Endothelial cell of umbilical vein (primary cell): ENCODE measurements at regions not wholly inside any gene's neighbourhood (a gene's known extent, or its start where the extent isn't known, plus 50 kb on each side); places are given as distances from the start of the nearest gene placed in this dataset.

Source experiments
- BruUV-seq: library from RNA; stranded (reverse); fragments of 400-500 nt; replicated peaks from 2 replicates; lab custom pipeline; 2021; lab: Mats Ljungman, UMichigan
- CTCF ChIA-PET: fragments of 300-600, 350-600 bp; sonication (Branson Sonifier 250); formaldehyde crosslinking; loops from one replicate; lab custom pipeline; 2021; ENCODE audit warnings: antibody characterized with exemption, inconsistent platforms; lab: Charles Lee
- POLR2A ChIA-PET: fragments of 300-600, 350-600 bp; sonication (Branson Sonifier 250); formaldehyde crosslinking; loops from one replicate; lab custom pipeline; 2021; ENCODE audit warnings: antibody characterized with exemption, inconsistent platforms; lab: Charles Lee
- DNase-seq: peaks from one replicate; pipeline ENCODE4 v3.0.0-alpha.2; 2011; ENCODE audit warnings: low read depth, low spot score
- FAIRE-seq: peaks from 2 replicates; lab custom pipeline; 2011; peaks lifted over from hg19 to GRCh38; lab: Jason Lieb, UNC
- H2AFZ ChIP-seq: 2 replicates; pipeline ENCODE4 v1.6.0; 2012; ENCODE audit warnings: low read depth, low read length, control low read depth, inconsistent platforms
- H3K27ac ChIP-seq: 2 replicates; pipeline ENCODE4 v1.5.1; 2011; ENCODE audit warnings: low read depth, mild to moderate bottlenecking, control low read depth, low read length, moderate library complexity; ENCODE audit not compliant: insufficient read depth
- H3K27me3 ChIP-seq, 2 experiments: 2 replicates each; pipeline versions ENCODE4 v1.6.0 to v1.6.1; 2011; ENCODE audit warnings: low read length in 2 of 2, mixed read lengths in 1 of 2; ENCODE audit not compliant: control insufficient read depth in 2 of 2, insufficient read depth in 2 of 2
- H3K36me3 ChIP-seq, 2 experiments: 2 replicates in 1 of 2; 3 replicates in 1 of 2; pipeline ENCODE4 v1.5.1; 2011; ENCODE audit warnings: low read length in 2 of 2, mild to moderate bottlenecking in 1 of 2, moderate library complexity in 1 of 2; ENCODE audit not compliant: control insufficient read depth in 2 of 2, insufficient read depth in 2 of 2; ENCODE audit errors: extremely low read depth in 1 of 2
- H3K4me1 ChIP-seq: 3 replicates; pipeline ENCODE4 v1.5.1; 2011; ENCODE audit warnings: mild to moderate bottlenecking, low read length; ENCODE audit not compliant: control insufficient read depth, insufficient read depth; ENCODE audit errors: extremely low read depth
- H3K4me2 ChIP-seq: 2 replicates; pipeline ENCODE4 v1.6.1; 2011; ENCODE audit warnings: low read length, control low read depth, mixed read lengths; ENCODE audit not compliant: insufficient read depth
- H3K4me3 ChIP-seq, 3 experiments: fragments of 200-600 bp in 1 of 3; sonication (generic), shearing (Covaris generic) in 1 of 3; replicated peaks in 1 of 3; 2 replicates each; pipeline ENCODE4 v1.5.1; 2011 to 2016; ENCODE audit warnings: control low read depth in 3 of 3, low read length in 3 of 3, mild to moderate bottlenecking in 2 of 3, inconsistent platforms in 1 of 3, low read depth in 1 of 3, moderate library complexity in 1 of 3; ENCODE audit not compliant: insufficient read depth in 1 of 3
- H3K79me2 ChIP-seq: 2 replicates; pipeline ENCODE4 v1.6.0; 2012; ENCODE audit warnings: low read length, inconsistent platforms; ENCODE audit not compliant: control insufficient read depth, insufficient read depth
- H3K9ac ChIP-seq: replicated peaks from 2 replicates; pipeline ENCODE3; 2011; ENCODE audit warnings: low read length, control low read depth; ENCODE audit not compliant: insufficient read depth; ENCODE audit errors: extremely low read depth
- H3K9me1 ChIP-seq: replicated peaks from 3 replicates; pipeline ENCODE4 v1.6.0; 2011; ENCODE audit warnings: mild to moderate bottlenecking, low read length; ENCODE audit not compliant: control insufficient read depth, insufficient read depth; ENCODE audit errors: extremely low read depth
- H3K9me3 ChIP-seq: replicated peaks from 2 replicates; pipeline ENCODE4 v1.5.1; 2012; ENCODE audit warnings: low read length, inconsistent platforms; ENCODE audit not compliant: control insufficient read depth, insufficient read depth
- H4K20me1 ChIP-seq: replicated peaks from 2 replicates; pipeline ENCODE3; 2011; ENCODE audit warnings: mild to moderate bottlenecking, low read length; ENCODE audit not compliant: control insufficient read depth, insufficient read depth; ENCODE audit errors: extremely low read depth
- CTCF ChIP-seq, 2 donors: IDR thresholded peaks; 1 replicate in 1 of 2; 2 replicates in 1 of 2; pipeline ENCODE4 v1.5.1; 2011; ENCODE audit warnings: low read length in 2 of 2, mild to moderate bottlenecking in 2 of 2, moderate library complexity in 2 of 2, control low read depth in 1 of 2, inconsistent platforms in 1 of 2, low read depth in 1 of 2; ENCODE audit not compliant: insufficient read depth in 1 of 2; ENCODE audit errors: extremely low read depth in 1 of 2
- EZH2 ChIP-seq: IDR thresholded peaks from 2 replicates; pipeline ENCODE4 v1.6.1; 2012; ENCODE audit warnings: borderline replicate concordance, low read depth, mild to moderate bottlenecking, moderate library complexity, low read length, inconsistent platforms; ENCODE audit not compliant: severe bottlenecking
- FOS ChIP-seq: IDR thresholded peaks from 2 replicates; pipeline ENCODE4 v1.6.1; 2011; ENCODE audit warnings: mild to moderate bottlenecking, low read length, moderate library complexity, borderline replicate concordance; ENCODE audit not compliant: insufficient read depth
- GATA2 ChIP-seq: IDR thresholded peaks from 2 replicates; pipeline ENCODE4 v1.7.0; 2011; ENCODE audit warnings: low read depth, mild to moderate bottlenecking, moderate library complexity, mixed read lengths, low read length; ENCODE audit not compliant: insufficient read length, insufficient read depth
- MAX ChIP-seq: IDR thresholded peaks from 2 replicates; pipeline ENCODE4 v1.6.1; 2011; ENCODE audit not compliant: insufficient read depth, insufficient read length
- MYC ChIP-seq: IDR thresholded peaks from one replicate; pipeline ENCODE4 v1.6.1; 2011; ENCODE audit warnings: mild to moderate bottlenecking, low read depth, low read length
- POLR2A ChIP-seq: IDR thresholded peaks from 2 replicates; pipeline ENCODE4 v1.6.1; 2012; ENCODE audit warnings: low read depth, mild to moderate bottlenecking, control low read depth, low read length
- POLR2AphosphoS5 ChIP-seq: IDR thresholded peaks from 2 replicates; pipeline ENCODE4 v1.6.1; 2012; ENCODE audit warnings: low read depth, mild to moderate bottlenecking, control low read depth, low read length, moderate library complexity; ENCODE audit not compliant: insufficient read depth
- dilution Hi-C: fragments of 300-500 bp; cut with MboI; formaldehyde crosslinking; loops from one replicate; pipeline ENCODE4 v1.15.0; 2019; ENCODE audit warnings: low sequenced_read_pairs; ENCODE audit not compliant: extremely low pct_ligation_motif_present
- intact Hi-C: fragments of 100-400 bp; cut with micrococcal nuclease; formaldehyde crosslinking; loops from one replicate; pipeline ENCODE4 v1.10.0; 2022

GRCh38 chr13:59172076-59172475, 991.7 kb downstream of the DIAPH3 start:
- POLR2A ChIA-PET: no interaction called here
- Histone ChIP-seq H3K27ac (no peak overlapping the region), H3K9me1 (no peaks in the 10 kb centered on the region), H3K4me1 (no peaks in the 10 kb centered on the region), H2AFZ (no peak overlapping the region), H3K36me3 (no peaks in the 10 kb centered on the region), H3K4me2 (no peak overlapping the region), H3K4me3 (no peak overlapping the region), H3K9ac (no peak overlapping the region), H3K79me2 (no peaks in the 10 kb centered on the region), H4K20me1 (no peaks in the 10 kb centered on the region), H3K27me3 (no peaks in the 10 kb centered on the region), H3K9me3 (no peaks in the 10 kb centered on the region)
- TF ChIP-seq MYC (no peak), FOS (no peak), CTCF (IDR thresholded peaks at IDR 0.05; ENCODE audit: extremely low read depth in 1 of 2, insufficient read depth in 1 of 2, low read depth in 1 of 2, low read length in 2 of 2) (no peak)
- FAIRE-seq (no peak), DNase-seq (no peak)
- intact Hi-C loops (no loop called here), dilution Hi-C loops (no loop called here)
- no TSS peak for BruUV-seq
- CTCF ChIA-PET: no interaction called here

GRCh38 chr13:59176775-59177174, 987.0 kb downstream of the DIAPH3 start:
- Histone ChIP-seq H3K4me1 (peaks cover 6% of the 10 kb centered on the region), H3K27ac (no peak overlapping the region), H2AFZ (no peak overlapping the region), H3K9me1 (no peaks in the 10 kb centered on the region), H3K36me3 (no peaks in the 10 kb centered on the region), H3K4me2 (no peak overlapping the region), H3K9me3 (no peaks in the 10 kb centered on the region), H3K79me2 (no peaks in the 10 kb centered on the region), H3K9ac (no peak overlapping the region), H4K20me1 (no peaks in the 10 kb centered on the region), H3K4me3 (no peak overlapping the region), H3K27me3 (no peaks in the 10 kb centered on the region)
- TF ChIP-seq MAX (no peak), GATA2 (no peak), CTCF (IDR thresholded peaks at IDR 0.05; ENCODE audit: extremely low read depth in 1 of 2, insufficient read depth in 1 of 2, low read depth in 1 of 2, low read length in 2 of 2) (no peak), FOS (no peak), POLR2AphosphoS5 (no peak), EZH2 (no peak), MYC (no peak), POLR2A (no peak)
- dilution Hi-C loops: no loop called here
- ChIA-PET POLR2A (no interaction called here), CTCF (no interaction called here)
- no TSS peak for BruUV-seq
- intact Hi-C loops: no loop called here
- FAIRE-seq: no peak
- no peak for DNase-seq
